H1 (cell line): ENCODE measurements at regions not wholly inside any gene's neighbourhood (a gene's known extent, or its start where the extent isn't known, plus 50 kb on each side); places are given as distances from the start of the nearest gene placed in this dataset.

Experiments used
- CTCF ChIA-PET: fragments of 300-600 bp; sonication (Branson Sonifier 250); formaldehyde crosslinking; loops from one replicate; lab custom pipeline; 2021; ENCODE audit not compliant: partially characterized antibody; lab: Charles Lee
- POLR2A ChIA-PET: fragments of 300-600 bp; sonication (Branson Sonifier 250); formaldehyde crosslinking; loops from one replicate; lab custom pipeline; 2021; ENCODE audit warnings: inconsistent platforms; ENCODE audit not compliant: partially characterized antibody; lab: Charles Lee
- DNase-seq, 2 experiments: peaks; one replicate each; pipeline versions ENCODE4 v3.0.0 to v3.0.0-alpha.2; 2010 to 2022; ENCODE audit warnings: low spot score in 2 of 2, low read depth in 1 of 2, mixed read lengths in 1 of 2
- FAIRE-seq: peaks from 2 replicates; lab custom pipeline; 2011; peaks lifted over from hg19 to GRCh38; lab: Jason Lieb, UNC
- H2AFZ ChIP-seq: 2 replicates; pipeline ENCODE4 v1.8.1; 2012; ENCODE audit warnings: low read length, inconsistent platforms
- H2AK5ac ChIP-seq: 2 replicates; pipeline ENCODE4 v1.6.1; 2013; ENCODE audit warnings: low read depth, low read length
- H2BK120ac ChIP-seq: replicated peaks from 2 replicates; pipeline ENCODE3; 2013; ENCODE audit warnings: low read depth, low read length, inconsistent platforms
- H2BK12ac ChIP-seq: 2 replicates; pipeline ENCODE4 v1.6.1; 2013; ENCODE audit warnings: low read depth, low read length
- H2BK15ac ChIP-seq: 2 replicates; pipeline ENCODE4 v1.6.1; 2013; ENCODE audit warnings: low read length
- H2BK20ac ChIP-seq: 2 replicates; pipeline ENCODE4 v1.6.1; 2013; ENCODE audit warnings: low read length
- H2BK5ac ChIP-seq: 2 replicates; pipeline ENCODE4 v1.6.1; 2013; ENCODE audit warnings: low read depth, low read length
- H3K14ac ChIP-seq: 2 replicates; pipeline ENCODE4 v1.6.1; 2013; ENCODE audit warnings: inconsistent platforms; ENCODE audit not compliant: insufficient read length
- H3K18ac ChIP-seq: 2 replicates; pipeline ENCODE4 v1.6.1; 2013; ENCODE audit warnings: low read length; ENCODE audit errors: extremely low read depth
- H3K23ac ChIP-seq: 2 replicates; pipeline ENCODE4 v1.6.1; 2013; ENCODE audit warnings: inconsistent platforms; ENCODE audit not compliant: insufficient read length
- H3K23me2 ChIP-seq: 2 replicates; pipeline ENCODE4 v1.6.1; 2013; ENCODE audit warnings: low read depth, low read length
- H3K27ac ChIP-seq: 2 replicates; pipeline ENCODE4 v1.6.1; 2011; ENCODE audit warnings: low read depth, low read length, inconsistent platforms
- H3K27me3 ChIP-seq, 4 experiments: replicated peaks in 1 of 4; 1 replicate in 1 of 4; 2 replicates in 3 of 4; pipeline versions ENCODE4 v1.6.1 to v1.8.1; 2011 to 2013; ENCODE audit warnings: low read length in 3 of 4, mild to moderate bottlenecking in 3 of 4, inconsistent platforms in 2 of 4, mixed read lengths in 2 of 4, moderate library complexity in 1 of 4; ENCODE audit not compliant: control insufficient read depth in 3 of 4, insufficient read depth in 3 of 4; ENCODE audit errors: extremely low read depth in 1 of 4
- H3K36me3 ChIP-seq, 4 experiments: 2 replicates each; pipeline versions ENCODE4 v1.6.1 to v1.8.1; 2011 to 2013; ENCODE audit warnings: mild to moderate bottlenecking in 4 of 4, low read length in 3 of 4, moderate library complexity in 2 of 4, control low read depth in 1 of 4, inconsistent platforms in 1 of 4; ENCODE audit not compliant: insufficient read depth in 4 of 4, control insufficient read depth in 2 of 4
- H3K4ac ChIP-seq: replicated peaks from 2 replicates; pipeline ENCODE3; 2013; ENCODE audit warnings: low read length, low read depth, mixed read lengths, inconsistent platforms; ENCODE audit not compliant: insufficient read length
- H3K4me1 ChIP-seq, 4 experiments: replicated peaks in 1 of 4; 1 replicate in 1 of 4; 2 replicates in 3 of 4; pipeline versions ENCODE4 v1.6.1 to v1.8.1; 2011 to 2013; ENCODE audit warnings: low read length in 3 of 4, inconsistent platforms in 2 of 4, mixed read lengths in 1 of 4; ENCODE audit not compliant: insufficient read depth in 4 of 4, control insufficient read depth in 3 of 4
- H3K4me2 ChIP-seq, 2 experiments: 2 replicates each; pipeline versions ENCODE4 v1.6.1 to v1.8.1; 2011 to 2013; ENCODE audit warnings: low read depth in 2 of 2, low read length in 2 of 2, control low read depth in 1 of 2, inconsistent platforms in 1 of 2, mild to moderate bottlenecking in 1 of 2; ENCODE audit not compliant: insufficient read depth in 1 of 2
- H3K4me3 ChIP-seq, 4 experiments: fragments of 200-600, 300-600 bp in 1 of 4; sonication (generic), shearing (Covaris generic), sonication (Bioruptor Twin) in 1 of 4; 2 replicates each; pipeline versions ENCODE4 v1.5.1 to v1.8.1; 2011 to 2016; ENCODE audit warnings: low read length in 4 of 4, low read depth in 3 of 4, control low read depth in 2 of 4, inconsistent platforms in 2 of 4, mild to moderate bottlenecking in 2 of 4, mixed read lengths in 1 of 4, moderate library complexity in 1 of 4; ENCODE audit not compliant: insufficient read depth in 2 of 4; ENCODE audit errors: extremely low read depth in 1 of 4
- H3K56ac ChIP-seq: replicated peaks from 2 replicates; pipeline ENCODE3; 2013; ENCODE audit warnings: low read depth, mild to moderate bottlenecking, mixed read lengths, low read length, inconsistent platforms; ENCODE audit not compliant: insufficient read length
- H3K79me1 ChIP-seq: 2 replicates; pipeline ENCODE4 v1.6.1; 2013; ENCODE audit warnings: low read depth, low read length, control low read depth
- H3K79me2 ChIP-seq, 2 experiments: 2 replicates each; pipeline versions ENCODE4 v1.6.1 to v1.8.1; 2012 to 2013; ENCODE audit warnings: low read length in 2 of 2, mild to moderate bottlenecking in 2 of 2, inconsistent platforms in 1 of 2; ENCODE audit not compliant: insufficient read depth in 2 of 2, control insufficient read depth in 1 of 2
- H3K9ac ChIP-seq, 4 experiments: replicated peaks in 1 of 4; 1 replicate in 1 of 4; 2 replicates in 3 of 4; pipeline versions ENCODE4 v1.6.1 to v1.8.1; 2011 to 2013; ENCODE audit warnings: low read depth in 3 of 4, low read length in 3 of 4, control low read depth in 2 of 4, mild to moderate bottlenecking in 2 of 4, moderate library complexity in 2 of 4, inconsistent platforms in 1 of 4; ENCODE audit errors: extremely low read depth in 1 of 4
- H3K9me3 ChIP-seq, 2 experiments: 2 replicates each; pipeline versions ENCODE4 v1.6.1 to v1.8.1; 2012 to 2013; ENCODE audit warnings: mild to moderate bottlenecking in 2 of 2, moderate library complexity in 2 of 2, control low read depth in 1 of 2, inconsistent platforms in 1 of 2, low read depth in 1 of 2, low read length in 1 of 2, mixed read lengths in 1 of 2; ENCODE audit not compliant: insufficient read depth in 2 of 2
- H4K20me1 ChIP-seq, 2 experiments: replicated peaks in 1 of 2; 2 replicates each; pipeline versions ENCODE3 to v1.8.1; 2011 to 2013; ENCODE audit warnings: inconsistent platforms in 2 of 2, low read length in 2 of 2, mild to moderate bottlenecking in 1 of 2; ENCODE audit not compliant: insufficient read depth in 2 of 2, control insufficient read depth in 1 of 2
- H4K5ac ChIP-seq: 2 replicates; pipeline ENCODE4 v1.6.1; 2013; ENCODE audit warnings: low read length, low read depth, mixed read lengths, inconsistent platforms; ENCODE audit not compliant: insufficient read length
- H4K8ac ChIP-seq: 2 replicates; pipeline ENCODE4 v1.8.0; 2013; ENCODE audit warnings: mild to moderate bottlenecking, moderate library complexity, low read length, inconsistent platforms; ENCODE audit not compliant: insufficient read depth; ENCODE audit errors: extremely low read depth
- H4K91ac ChIP-seq: replicated peaks from 2 replicates; pipeline ENCODE3; 2013; ENCODE audit warnings: low read length, mixed read lengths, inconsistent platforms; ENCODE audit not compliant: insufficient read length
- EP300 ChIP-seq, 2 experiments: IDR thresholded peaks; 1 replicate in 1 of 2; 2 replicates in 1 of 2; pipeline ENCODE4 v1.6.1; 2011 to 2012; ENCODE audit warnings: low read depth in 2 of 2, low read length in 2 of 2, mild to moderate bottlenecking in 2 of 2, borderline replicate concordance in 1 of 2, inconsistent platforms in 1 of 2, moderate library complexity in 1 of 2
- SIN3A ChIP-seq, 2 experiments: IDR thresholded peaks in 1 of 2; conservative IDR thresholded peaks in 1 of 2; 2 replicates each; pipeline ENCODE4 v1.6.1; 2011 to 2012; ENCODE audit warnings: low read length in 2 of 2, improper control_type of control experiment in 1 of 2, low read depth in 1 of 2, mild to moderate bottlenecking in 1 of 2
- ZNF274 ChIP-seq: IDR thresholded peaks from 2 replicates; pipeline ENCODE4 v1.7.0; 2012; ENCODE audit warnings: low read length, borderline replicate concordance; ENCODE audit errors: extremely low read depth
- WGBS, 2 experiments: shearing (Covaris generic) in 1 of 2; methylation state at CpG; one replicate each; pipeline versions ENCODE4 v1.1.6 to v1.1.7; 2013 to 2015; ENCODE audit warnings: low lambda C conversion rate in 2 of 2, mixed read lengths in 2 of 2, inconsistent platforms in 1 of 2, low coverage in 1 of 2, missing lambda C conversion rate in 1 of 2; ENCODE audit not compliant: insufficient replicate concordance in 2 of 2, insufficient coverage in 1 of 2, insufficient read length in 1 of 2; ENCODE audit errors: extremely low coverage in 1 of 2, missing lambda C conversion rate in 1 of 2; 5-methylcytosine and 5-hydroxymethylcytosine counted together

GRCh38 chr6:22921828-22922227 lies 352.5 kb downstream of the HDGFL1 start:
- Histone ChIP-seq H3K14ac (no peak overlapping the region), H3K4me1 (peaks cover 0 to 8% (median 5%) of the 10 kb centered on the region in 4 experiments; a peak in 3 of 7 replicates), H2BK12ac (no peak overlapping the region), H2BK20ac (no peak overlapping the region), H2BK15ac (no peak overlapping the region), H4K8ac (no peak overlapping the region), H2BK5ac (no peak overlapping the region), H3K4me2 (peak overlapping the region in 1 of 2 experiments; percentile 34; a peak in 2 of 4 replicates), H3K4ac (no peak overlapping the region), H3K9ac (no peak overlapping the region), H3K18ac (no peak overlapping the region), H3K79me2 (no peaks in the 10 kb centered on the region), H4K5ac (no peak overlapping the region), H4K91ac (no peak overlapping the region), H2BK120ac (no peak overlapping the region), H3K27ac (no peak overlapping the region), H3K4me3 (peak overlapping the region in 1 of 4 experiments; percentile 32; a peak in 1 of 8 replicates), H3K27me3 (no peaks in the 10 kb centered on the region), H2AFZ (no peak overlapping the region), H3K23me2 (no peaks in the 10 kb centered on the region), H3K56ac (no peak overlapping the region), H2AK5ac (no peak overlapping the region), H4K20me1 (no peaks in the 10 kb centered on the region), H3K79me1 (no peaks in the 10 kb centered on the region), H3K36me3 (no peaks in the 10 kb centered on the region), H3K23ac (no peak overlapping the region), H3K9me3 (no peaks in the 10 kb centered on the region)
- peak; percentile 36 for FAIRE-seq
- TF ChIP-seq SIN3A (conservative IDR thresholded peaks at IDR 0.05 in 1 of 2, IDR thresholded peaks at IDR 0.05 in 1 of 2; ENCODE audit: low read depth in 1 of 2, low read length in 2 of 2) (0 out of 4 replicates have a peak, but pooled peaks of 1 of the 2 experiments have one; percentile 46), EP300 (IDR thresholded peaks at IDR 0.05; ENCODE audit: borderline replicate concordance in 1 of 2, low read depth in 2 of 2, low read length in 2 of 2) (peak in 1 of 2 experiments; percentile 39; a peak in 1 of 3 replicates), ZNF274 (no peak)
- ChIA-PET CTCF (interaction anchor here (0.7 to 1.4 kb wide), 2 partner anchors 16 to 1679 kb away, joined by 3 to 8 read pairs; no protein-coding TSS in a partner anchor), POLR2A (interaction anchor here (0.6 kb wide), 1 partner anchor 57 kb away, joined by 3 read pairs; no protein-coding TSS in a partner anchor)
- DNase-seq, result no peak
- 14% methylated on average over 2 of the region's 2 CpGs; no CpG with 5 or more reads in 1 of the 2 experiments for WGBS, 2 experiments
